Activated B cell treated with CpG ODN at 0.5 μM for 24 hours (primary cell): ENCODE measurements at regions not wholly inside any gene's neighbourhood (a gene's known extent, or its start where the extent isn't known, plus 50 kb on each side); places are given as distances from the start of the nearest gene placed in this dataset.

Experiments used
- ATAC-seq: fragments of 200-7000 bp; cut with Tn5 transposase; one replicate; pipeline ENCODE4 v1.10.0; 2021; ENCODE audit warnings: low read depth, mild to moderate bottlenecking, moderate library complexity
- CTCF ChIA-PET: fragments of 350-600 bp; sonication (Branson Sonifier 250); formaldehyde crosslinking; loops from one replicate; lab custom pipeline; 2021; ENCODE audit warnings: antibody characterized with exemption; lab: Charles Lee
- POLR2A ChIA-PET: fragments of 350-600 bp; sonication (Branson Sonifier 250); formaldehyde crosslinking; loops from one replicate; lab custom pipeline; 2021; ENCODE audit warnings: antibody characterized with exemption; lab: Charles Lee
- DNase-seq: peaks from one replicate; pipeline ENCODE4 v3.0.0; 2022
- H3K27ac Mint-ChIP-seq: one replicate; pipeline ENCODE4 v1.8.0; 2020; ENCODE audit warnings: mixed read lengths
- H3K27me3 Mint-ChIP-seq: one replicate; pipeline ENCODE4 v1.8.0; 2021; ENCODE audit warnings: mixed read lengths
- H3K36me3 Mint-ChIP-seq: one replicate; pipeline ENCODE4 v1.8.0; 2021; ENCODE audit warnings: low read depth, mixed read lengths
- H3K4me1 Mint-ChIP-seq: one replicate; pipeline ENCODE4 v1.8.0; 2021; ENCODE audit warnings: mixed read lengths
- H3K4me3 Mint-ChIP-seq: one replicate; pipeline ENCODE4 v1.8.0; 2020; ENCODE audit warnings: mild to moderate bottlenecking, mixed read lengths
- H3K9me3 Mint-ChIP-seq: one replicate; pipeline ENCODE4 v1.8.0; 2020; ENCODE audit warnings: mixed read lengths
- CTCF ChIP-seq: fragments of 200-600 bp; IDR thresholded peaks from one replicate; pipeline ENCODE4 v1.8.0; 2022; ENCODE audit warnings: antibody characterized with exemption, mild to moderate bottlenecking
- intact Hi-C: fragments of 100-400 bp; cut with micrococcal nuclease; formaldehyde crosslinking; loops from one replicate; pipeline ENCODE4 v1.15.1; 2024

GRCh38 chr5:61748651-61749050 is 416.6 kb downstream of the ZSWIM6 start:
- Mint-ChIP-seq H3K4me1 (no peaks in the 10 kb centered on the region), H3K4me3 (no peak overlapping the region), H3K27ac (no peak overlapping the region), H3K9me3 (peaks cover 4% of the 10 kb centered on the region), H3K36me3 (no peaks in the 10 kb centered on the region), H3K27me3 (no peaks in the 10 kb centered on the region)
- ChIA-PET POLR2A (no interaction called here), CTCF (no interaction called here)
- intact Hi-C loops = no loop called here
- TF ChIP-seq CTCF = no peak
- DNase-seq = no peak
- ATAC-seq = no peak

GRCh38 chr5:61752588-61752987 is 420.5 kb downstream of the ZSWIM6 start:
- Mint-ChIP-seq H3K9me3 (peaks cover 4% of the 10 kb centered on the region), H3K27me3 (no peaks in the 10 kb centered on the region), H3K4me1 (no peaks in the 10 kb centered on the region), H3K36me3 (no peaks in the 10 kb centered on the region), H3K4me3 (no peak overlapping the region), H3K27ac (no peak overlapping the region)
- DNase-seq (no peak), ATAC-seq (no peak)
- ChIA-PET POLR2A (no interaction called here), CTCF (no interaction called here)
- intact Hi-C loops = no loop called here
- TF ChIP-seq CTCF = no peak

- POLR2A ChIA-PET = no interaction called here
- no peaks in the 10 kb centered on the region for H3K27me3 Mint-ChIP-seq
- ATAC-seq = no peak
- no peak overlapping the region for H3K4me3 Mint-ChIP-seq
- intact Hi-C loops = no loop called here
- no peak for TF ChIP-seq CTCF
- H3K4me1 Mint-ChIP-seq = no peaks in the 10 kb centered on the region
- peaks cover 4% of the 10 kb centered on the region for H3K9me3 Mint-ChIP-seq
- no peak for DNase-seq
- H3K36me3 Mint-ChIP-seq = no peaks in the 10 kb centered on the region
- CTCF ChIA-PET = no interaction called here
- no peak overlapping the region for H3K27ac Mint-ChIP-seq
Measured at GRCh38 chr5:61754792-61755191, 422.7 kb downstream of the ZSWIM6 start.

- H3K36me3 Mint-ChIP-seq = no peaks in the 10 kb centered on the region
- intact Hi-C loops = no loop called here
- no peak for TF ChIP-seq CTCF
- H3K4me1 Mint-ChIP-seq = no peaks in the 10 kb centered on the region
- H3K27me3 Mint-ChIP-seq = no peaks in the 10 kb centered on the region
- H3K9me3 Mint-ChIP-seq = no peaks in the 10 kb centered on the region
- no peak overlapping the region for H3K27ac Mint-ChIP-seq
- DNase-seq (no peak), ATAC-seq (no peak)
- H3K4me3 Mint-ChIP-seq = no peak overlapping the region
- CTCF ChIA-PET = no interaction called here
- POLR2A ChIA-PET = no interaction called here
Measured at GRCh38 chr5:61755726-61756222, 423.7 kb downstream of the ZSWIM6 start.

- peaks cover 2% of the 10 kb centered on the region for H3K9me3 Mint-ChIP-seq
- CTCF ChIA-PET = no interaction called here
- no peak for ATAC-seq
- POLR2A ChIA-PET = no interaction called here
- H3K36me3 Mint-ChIP-seq = no peaks in the 10 kb centered on the region
- no peak overlapping the region for H3K27ac Mint-ChIP-seq
- no peak for TF ChIP-seq CTCF
- intact Hi-C loops = no loop called here
- H3K4me1 Mint-ChIP-seq = no peaks in the 10 kb centered on the region
- H3K4me3 Mint-ChIP-seq = no peak overlapping the region
- DNase-seq = no peak
- H3K27me3 Mint-ChIP-seq = no peaks in the 10 kb centered on the region
Measured at GRCh38 chr5:61758711-61759110, 426.7 kb downstream of the ZSWIM6 start.
